CD14-positive monocyte (primary cell): ENCODE measurements at regions not wholly inside any gene's neighbourhood (a gene's known extent, or its start where the extent isn't known, plus 50 kb on each side); places are given as distances from the start of the nearest gene placed in this dataset.

Experiments used
- DNase-seq, 3 donors: peaks; one replicate each; pipeline ENCODE4 v3.0.0-alpha.2; 2011 to 2022
- H2AFZ ChIP-seq: 2 replicates; pipeline ENCODE4 v1.6.0; 2012; ENCODE audit warnings: mild to moderate bottlenecking, low read depth, low read length, inconsistent platforms; ENCODE audit not compliant: insufficient read depth, poor library complexity, severe bottlenecking
- H3K27ac ChIP-seq, 2 donors: 1 replicate in 1 of 2; 2 replicates in 1 of 2; pipeline ENCODE4 v1.5.1; 2012 to 2013; ENCODE audit warnings: low read length in 2 of 2, control low read depth in 1 of 2, inconsistent platforms in 1 of 2, low read depth in 1 of 2, mild to moderate bottlenecking in 1 of 2
- H3K27me3 ChIP-seq, 2 donors: one replicate each; pipeline versions ENCODE4 v1.6.0 to v1.6.1; 2011 to 2013; ENCODE audit warnings: low read length in 2 of 2; ENCODE audit not compliant: control insufficient read depth in 2 of 2, insufficient read depth in 2 of 2
- H3K36me3 ChIP-seq, 2 donors: replicated peaks in 1 of 2; 1 replicate in 1 of 2; 2 replicates in 1 of 2; pipeline versions ENCODE4 v1.5.1 to v1.6.1; 2012 to 2013; ENCODE audit warnings: low read length in 2 of 2, control low read depth in 1 of 2, inconsistent platforms in 1 of 2, mild to moderate bottlenecking in 1 of 2; ENCODE audit not compliant: insufficient read depth in 2 of 2, control insufficient read depth in 1 of 2
- H3K4me1 ChIP-seq, 2 donors: 1 replicate in 1 of 2; 2 replicates in 1 of 2; pipeline versions ENCODE4 v1.5.1 to v1.6.1; 2012 to 2013; ENCODE audit warnings: low read length in 2 of 2, control low read depth in 1 of 2, inconsistent platforms in 1 of 2, mild to moderate bottlenecking in 1 of 2, moderate library complexity in 1 of 2; ENCODE audit not compliant: insufficient read depth in 2 of 2, control insufficient read depth in 1 of 2
- H3K4me2 ChIP-seq: replicated peaks from 2 replicates; pipeline ENCODE3; 2012; ENCODE audit warnings: low read length, moderate library complexity, mild to moderate bottlenecking; ENCODE audit not compliant: poor library complexity, severe bottlenecking; ENCODE audit errors: extremely low read depth
- H3K4me3 ChIP-seq, 3 experiments: fragments of 200-600 bp in 1 of 3; sonication (generic) in 1 of 3; replicated peaks in 1 of 3; 1 replicate in 2 of 3; 2 replicates in 1 of 3; pipeline ENCODE4 v1.5.1; 2011 to 2013; ENCODE audit warnings: low read length in 3 of 3, mild to moderate bottlenecking in 3 of 3, control low read depth in 2 of 3, low read depth in 2 of 3, inconsistent platforms in 1 of 3, moderate library complexity in 1 of 3
- H3K79me2 ChIP-seq: 2 replicates; pipeline ENCODE4 v1.6.0; 2012; ENCODE audit warnings: mild to moderate bottlenecking, control low read depth, inconsistent platforms, low read length, moderate library complexity; ENCODE audit not compliant: insufficient read depth
- H3K9ac ChIP-seq: 2 replicates; pipeline ENCODE4 v1.6.0; 2017; ENCODE audit warnings: low read length, mild to moderate bottlenecking; ENCODE audit not compliant: insufficient read depth, poor library complexity, severe bottlenecking
- H3K9me3 ChIP-seq, 2 donors: replicated peaks in 1 of 2; 1 replicate in 1 of 2; 2 replicates in 1 of 2; pipeline versions ENCODE4 v1.5.1 to v1.6.1; 2012 to 2013; ENCODE audit warnings: low read length in 2 of 2, control low read depth in 1 of 2; ENCODE audit not compliant: control insufficient read depth in 1 of 2, insufficient read depth in 1 of 2
- H4K20me1 ChIP-seq: 2 replicates; pipeline ENCODE4 v1.6.0; 2012; ENCODE audit warnings: mild to moderate bottlenecking, low read length, control low read depth, moderate library complexity; ENCODE audit not compliant: insufficient read depth
- H3K27ac Mint-ChIP-seq, 7 donors: one replicate each; pipeline ENCODE4 v1.8.0; 2020; ENCODE audit warnings: mild to moderate bottlenecking in 7 of 7, mixed read lengths in 7 of 7, moderate library complexity in 6 of 7, inconsistent platforms in 2 of 7
- H3K27me3 Mint-ChIP-seq, 3 donors: one replicate each; pipeline ENCODE4 v1.8.0; 2021 to 2022; ENCODE audit warnings: low read depth in 3 of 3, mild to moderate bottlenecking in 3 of 3, mixed read lengths in 3 of 3, moderate library complexity in 3 of 3, inconsistent platforms in 1 of 3
- H3K36me3 Mint-ChIP-seq, 2 donors: one replicate each; pipeline ENCODE4 v1.8.0; 2020; ENCODE audit warnings: mixed read lengths in 2 of 2, inconsistent platforms in 1 of 2, mild to moderate bottlenecking in 1 of 2
- H3K4me1 Mint-ChIP-seq: one replicate; pipeline ENCODE4 v1.8.0; 2020; ENCODE audit warnings: mild to moderate bottlenecking, mixed read lengths
- H3K4me3 Mint-ChIP-seq, 2 donors: one replicate each; pipeline ENCODE4 v1.8.0; 2020; ENCODE audit warnings: mild to moderate bottlenecking in 2 of 2, mixed read lengths in 2 of 2, moderate library complexity in 1 of 2
- H3K9me3 Mint-ChIP-seq, 7 donors: one replicate each; pipeline ENCODE4 v1.8.0; 2020 to 2022; ENCODE audit warnings: mixed read lengths in 7 of 7, mild to moderate bottlenecking in 6 of 7, moderate library complexity in 6 of 7, inconsistent platforms in 2 of 7
- WGBS: methylation state at CpG from one replicate; pipeline ENCODE4 v1.1.5; 2013; ENCODE audit warnings: missing lambda C conversion rate; ENCODE audit not compliant: insufficient coverage; 5-methylcytosine and 5-hydroxymethylcytosine counted together
- intact Hi-C, 2 donors: fragments of 100-400 bp; cut with micrococcal nuclease; formaldehyde crosslinking; loops; one replicate each; pipeline versions ENCODE4 v1.15.0 to v1.15.1; 2023
- TF ChIP-seq, protein P1 (sequence below): fragments of 200-600 bp; IDR thresholded peaks from one replicate; pipeline ENCODE4 v1.8.0; 2022; ENCODE audit warnings: antibody characterized with exemption, mild to moderate bottlenecking

DNA sequence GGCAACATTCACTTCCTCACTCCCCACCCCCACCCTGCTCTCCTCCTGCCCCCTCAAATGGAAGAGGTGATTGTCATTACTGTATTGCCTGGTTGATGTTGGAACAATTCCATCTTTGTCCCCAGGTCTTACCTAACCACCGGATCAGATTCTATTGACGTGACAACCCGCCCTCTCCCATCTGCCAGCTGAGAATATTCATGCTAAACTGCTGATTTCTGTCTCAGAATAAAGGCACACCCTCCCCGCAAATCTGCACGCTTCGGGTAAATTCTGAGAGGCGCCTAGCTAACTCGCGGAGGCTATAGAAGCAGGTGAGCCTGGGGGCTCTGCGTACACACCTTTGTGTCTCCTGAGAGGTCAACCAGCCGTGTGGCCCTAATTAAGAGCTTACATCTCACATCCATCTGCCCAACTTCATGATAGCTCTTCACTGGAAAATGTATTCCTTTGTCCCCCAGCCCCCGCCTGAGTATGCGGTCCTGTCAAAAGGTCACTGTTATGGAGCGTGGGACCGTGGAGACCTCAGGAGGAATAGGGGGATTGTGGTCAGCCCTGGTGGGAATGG lies 1054.3 kb downstream of the VRK1 start:
- H3K9ac ChIP-seq: no peak overlapping the region
- TF ChIP-seq, protein P1, sequence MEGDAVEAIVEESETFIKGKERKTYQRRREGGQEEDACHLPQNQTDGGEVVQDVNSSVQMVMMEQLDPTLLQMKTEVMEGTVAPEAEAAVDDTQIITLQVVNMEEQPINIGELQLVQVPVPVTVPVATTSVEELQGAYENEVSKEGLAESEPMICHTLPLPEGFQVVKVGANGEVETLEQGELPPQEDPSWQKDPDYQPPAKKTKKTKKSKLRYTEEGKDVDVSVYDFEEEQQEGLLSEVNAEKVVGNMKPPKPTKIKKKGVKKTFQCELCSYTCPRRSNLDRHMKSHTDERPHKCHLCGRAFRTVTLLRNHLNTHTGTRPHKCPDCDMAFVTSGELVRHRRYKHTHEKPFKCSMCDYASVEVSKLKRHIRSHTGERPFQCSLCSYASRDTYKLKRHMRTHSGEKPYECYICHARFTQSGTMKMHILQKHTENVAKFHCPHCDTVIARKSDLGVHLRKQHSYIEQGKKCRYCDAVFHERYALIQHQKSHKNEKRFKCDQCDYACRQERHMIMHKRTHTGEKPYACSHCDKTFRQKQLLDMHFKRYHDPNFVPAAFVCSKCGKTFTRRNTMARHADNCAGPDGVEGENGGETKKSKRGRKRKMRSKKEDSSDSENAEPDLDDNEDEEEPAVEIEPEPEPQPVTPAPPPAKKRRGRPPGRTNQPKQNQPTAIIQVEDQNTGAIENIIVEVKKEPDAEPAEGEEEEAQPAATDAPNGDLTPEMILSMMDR: no peak
- H3K4me1 Mint-ChIP-seq: no peaks in the 10 kb centered on the region
- H3K36me3 ChIP-seq: no peaks in the 10 kb centered on the region
- H3K4me2 ChIP-seq: no peak overlapping the region
- H3K9me3 Mint-ChIP-seq: peaks cover 0 to 2% (median 0%) of the 10 kb centered on the region in 7 donors
- no peaks in the 10 kb centered on the region for H3K27me3 ChIP-seq
- H2AFZ ChIP-seq: no peak overlapping the region
- no peaks in the 10 kb centered on the region for H4K20me1 ChIP-seq
- H3K27ac Mint-ChIP-seq: no peak overlapping the region
- no peak overlapping the region for H3K4me3 ChIP-seq
- intact Hi-C loops: no loop called here
- H3K27ac ChIP-seq: no peak overlapping the region
- H3K79me2 ChIP-seq: no peaks in the 10 kb centered on the region
- no peak overlapping the region for H3K4me3 Mint-ChIP-seq
- DNase-seq: no peak
- peaks cover 0 to 2% (median 0%) of the 10 kb centered on the region in 3 donors for H3K27me3 Mint-ChIP-seq
- no peaks in the 10 kb centered on the region for H3K9me3 ChIP-seq
- 93% methylated on average over 10 of the region's 15 CpGs for WGBS
- no peaks in the 10 kb centered on the region for H3K4me1 ChIP-seq
- no peaks in the 10 kb centered on the region for H3K36me3 Mint-ChIP-seq

DNA sequence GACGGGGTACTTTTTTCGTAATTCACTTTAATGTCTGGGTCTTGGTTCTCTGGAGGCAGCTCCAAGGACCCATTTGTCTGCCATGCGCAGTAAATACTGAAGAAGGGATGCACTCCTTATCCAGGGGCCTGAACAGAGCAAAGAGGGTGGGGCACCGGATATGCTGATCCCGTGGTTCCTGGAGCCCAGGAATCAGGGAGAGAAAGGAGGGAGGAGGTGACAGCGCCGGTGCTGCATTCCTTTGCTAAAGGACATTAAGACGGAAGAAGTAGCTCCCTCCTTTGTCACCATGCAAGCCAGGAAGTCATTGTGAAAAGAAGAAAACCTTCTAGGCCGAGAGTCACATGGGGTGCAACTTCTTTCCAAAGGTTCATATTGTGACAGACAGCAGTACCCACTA lies 1057.7 kb downstream of the VRK1 start:
- H3K27me3 Mint-ChIP-seq: peaks cover 0 to 2% (median 0%) of the 10 kb centered on the region in 3 donors
- H3K79me2 ChIP-seq: no peaks in the 10 kb centered on the region
- WGBS: 96% methylated on average over 5 of the region's 9 CpGs

More for the DNA sequence above, 1057.7 kb downstream of the VRK1 start:
- no peak overlapping the region for H3K27ac Mint-ChIP-seq
- peaks cover 0 to 6% (median 2%) of the 10 kb centered on the region in 7 donors for H3K9me3 Mint-ChIP-seq
- no peak overlapping the region for H3K27ac ChIP-seq
- H3K27me3 ChIP-seq: no peaks in the 10 kb centered on the region
- DNase-seq: no peak
- no peak overlapping the region for H3K4me2 ChIP-seq
- no peaks in the 10 kb centered on the region for H3K36me3 Mint-ChIP-seq
- no peak overlapping the region for H3K4me3 Mint-ChIP-seq
- TF ChIP-seq, protein P1: no peak
- H3K4me3 ChIP-seq: no peak overlapping the region
- H3K36me3 ChIP-seq: no peaks in the 10 kb centered on the region
- no peak overlapping the region for H2AFZ ChIP-seq
- intact Hi-C loops: no loop called here
- no peak overlapping the region for H3K9ac ChIP-seq
- no peaks in the 10 kb centered on the region for H3K4me1 Mint-ChIP-seq
- no peaks in the 10 kb centered on the region for H3K4me1 ChIP-seq
- H3K9me3 ChIP-seq: no peaks in the 10 kb centered on the region
- H4K20me1 ChIP-seq: no peaks in the 10 kb centered on the region
